Transverse colon (tissue), 4 donors: ENCODE measurements at regions not wholly inside any gene's neighbourhood (a gene's known extent, or its start where the extent isn't known, plus 50 kb on each side); places are given as distances from the start of the nearest gene placed in this dataset.
A peak's percentile ranks its signal among the peaks of the same experiment; 100 is the strongest.

Experiments used
- DNase-seq: peaks from one replicate; pipeline ENCODE4 v3.0.0-alpha.2; 2019
- H3K27ac ChIP-seq, 4 donors: fragments of 200-600 bp; sonication (generic); 2 replicates each; pipeline ENCODE4 v1.5.1; 2016 to 2018; ENCODE audit warnings: inconsistent platforms in 4 of 4
- H3K27me3 ChIP-seq: fragments of 200-600 bp; sonication (generic); 2 replicates; pipeline ENCODE4 v1.5.1; 2017; ENCODE audit warnings: inconsistent platforms
- H3K36me3 ChIP-seq, 4 donors: fragments of 200-600 bp; sonication (generic); 2 replicates each; pipeline ENCODE4 v1.5.1; 2017 to 2019; ENCODE audit warnings: inconsistent platforms in 4 of 4
- H3K4me1 ChIP-seq, 4 donors: fragments of 200-600 bp; sonication (generic); 2 replicates each; pipeline ENCODE4 v1.5.1; 2017 to 2020; ENCODE audit warnings: inconsistent platforms in 4 of 4
- H3K4me3 ChIP-seq, 4 donors: fragments of 200-600 bp; sonication (generic); 1 replicate in 1 of 4; 2 replicates in 3 of 4; pipeline versions ENCODE4 v1.5.1 to v1.6.1; 2017 to 2019; ENCODE audit warnings: inconsistent platforms in 4 of 4
- H3K9me3 ChIP-seq, 2 donors: fragments of 200-600 bp; sonication (generic); 2 replicates each; pipeline ENCODE4 v1.5.1; 2017 to 2019; ENCODE audit warnings: inconsistent platforms in 2 of 2
- EP300 ChIP-seq: sonication (generic); formaldehyde crosslinking; IDR thresholded peaks from one replicate; pipeline ENCODE4 v1.6.1; 2017; ENCODE audit warnings: antibody characterized with exemption, low read depth
- POLR2A ChIP-seq: fragments of 450-650 bp; IDR thresholded peaks from one replicate; pipeline ENCODE4 v1.6.1; 2016; ENCODE audit warnings: antibody characterized with exemption, mild to moderate bottlenecking, moderate library complexity
- POLR2AphosphoS5 ChIP-seq, 3 donors: sonication (generic); formaldehyde crosslinking; IDR thresholded peaks; one replicate each; pipeline ENCODE4 v1.6.1; 2016; ENCODE audit warnings: antibody characterized with exemption in 3 of 3
- WGBS, 2 donors: methylation state at CpG; one replicate each; pipeline ENCODE4 v1.1.5; 2018; ENCODE audit warnings: low coverage in 1 of 2; 5-methylcytosine and 5-hydroxymethylcytosine counted together
- in situ Hi-C, 4 donors: fragments of 200-750 bp; cut with MboI; loops; one replicate each; pipeline versions ENCODE4 v1.15.0 to v1.15.1; 2017; ENCODE audit warnings: low sequenced_read_pairs in 3 of 4, low pct_ligation_motif_present in 1 of 4, low pct_unique_long_range_greater_than_20kb in 1 of 4
- intact Hi-C: fragments of 100-400 bp; cut with DNase I; formaldehyde crosslinking; loops from one replicate; pipeline ENCODE4 v1.15.1; 2023; ENCODE audit warnings: low total_unique reads
- TF ChIP-seq, protein P1 (sequence below), 5 experiments: fragments of 200-600 bp in 3 of 5; fragments of 450-650 bp in 2 of 5; sonication (generic) in 3 of 5; IDR thresholded peaks; 1 replicate in 2 of 5; 2 replicates in 3 of 5; pipeline ENCODE4 v1.5.1; 2016 to 2017; ENCODE audit warnings: antibody characterized with exemption in 5 of 5, inconsistent platforms in 3 of 5, mild to moderate bottlenecking in 2 of 5, moderate library complexity in 1 of 5

DNA sequence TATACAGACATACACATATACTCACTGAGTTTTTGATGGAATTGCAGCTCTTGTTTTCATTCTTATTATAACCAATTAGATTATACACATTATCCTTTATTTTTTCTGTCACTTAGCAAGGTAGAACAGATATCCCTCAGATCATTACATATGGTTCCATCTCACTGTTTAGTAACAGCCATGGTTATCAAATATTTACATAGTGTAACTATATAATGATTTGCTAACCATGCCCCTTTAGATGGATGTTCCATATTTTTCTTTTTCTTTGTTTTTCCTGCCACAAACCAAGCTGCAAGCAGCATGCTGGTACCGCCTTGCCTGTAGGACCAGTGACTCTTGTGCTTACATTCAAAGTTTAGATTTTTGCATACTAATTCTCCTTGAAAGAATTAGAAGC, 163.4 kb upstream of the NFE2L3 start:
- H3K27ac ChIP-seq = peak overlapping the region in 1 of 4 donors; percentile 45
- 44 to 63% methylated on average over 1 of the region's 1 CpG for WGBS, 2 donors
- H3K9me3 ChIP-seq = no peaks in the 10 kb centered on the region
- DNase-seq = no peak
- intact Hi-C loops (no loop called here), in situ Hi-C loops (no loop called here)
- H3K27me3 ChIP-seq = no peaks in the 10 kb centered on the region
- H3K4me3 ChIP-seq = no peak overlapping the region
- TF ChIP-seq POLR2AphosphoS5 (IDR thresholded peaks at IDR 0.05) = no peak
- TF ChIP-seq POLR2A = no peak
- TF ChIP-seq, protein P1, sequence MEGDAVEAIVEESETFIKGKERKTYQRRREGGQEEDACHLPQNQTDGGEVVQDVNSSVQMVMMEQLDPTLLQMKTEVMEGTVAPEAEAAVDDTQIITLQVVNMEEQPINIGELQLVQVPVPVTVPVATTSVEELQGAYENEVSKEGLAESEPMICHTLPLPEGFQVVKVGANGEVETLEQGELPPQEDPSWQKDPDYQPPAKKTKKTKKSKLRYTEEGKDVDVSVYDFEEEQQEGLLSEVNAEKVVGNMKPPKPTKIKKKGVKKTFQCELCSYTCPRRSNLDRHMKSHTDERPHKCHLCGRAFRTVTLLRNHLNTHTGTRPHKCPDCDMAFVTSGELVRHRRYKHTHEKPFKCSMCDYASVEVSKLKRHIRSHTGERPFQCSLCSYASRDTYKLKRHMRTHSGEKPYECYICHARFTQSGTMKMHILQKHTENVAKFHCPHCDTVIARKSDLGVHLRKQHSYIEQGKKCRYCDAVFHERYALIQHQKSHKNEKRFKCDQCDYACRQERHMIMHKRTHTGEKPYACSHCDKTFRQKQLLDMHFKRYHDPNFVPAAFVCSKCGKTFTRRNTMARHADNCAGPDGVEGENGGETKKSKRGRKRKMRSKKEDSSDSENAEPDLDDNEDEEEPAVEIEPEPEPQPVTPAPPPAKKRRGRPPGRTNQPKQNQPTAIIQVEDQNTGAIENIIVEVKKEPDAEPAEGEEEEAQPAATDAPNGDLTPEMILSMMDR (IDR thresholded peaks at IDR 0.05) = no peak
- no peak for TF ChIP-seq EP300
- H3K4me1 ChIP-seq = peaks cover 0 to 18% (median 0%) of the 10 kb centered on the region in 4 donors
- no peaks in the 10 kb centered on the region for H3K36me3 ChIP-seq

DNA sequence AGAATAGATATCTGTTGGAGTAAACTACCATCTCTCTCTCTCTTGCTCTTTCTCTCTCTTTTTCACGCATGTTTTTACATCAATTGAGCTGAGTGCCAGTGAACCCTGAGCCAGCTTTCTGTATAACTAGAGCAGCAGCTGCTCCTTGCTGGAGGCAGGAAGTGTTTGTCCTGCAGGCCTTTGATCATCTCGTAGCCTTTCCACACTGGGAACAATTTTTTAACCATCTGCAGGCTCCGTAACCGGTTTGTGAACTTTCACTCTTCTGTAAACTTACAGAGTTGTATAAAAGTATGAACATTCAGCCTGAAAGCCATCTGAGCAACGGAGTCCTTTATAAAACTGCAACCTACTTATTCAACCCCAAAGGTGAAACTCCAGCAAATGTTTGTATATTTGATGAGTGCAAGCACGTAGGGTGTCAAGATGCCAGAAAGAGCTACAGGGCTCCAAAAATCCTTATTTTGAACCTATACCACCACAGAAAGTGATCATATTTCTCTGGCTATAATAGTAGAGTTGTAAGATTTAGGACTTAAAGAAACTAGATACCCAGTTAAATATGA, 162.8 kb upstream of the NFE2L3 start:
- H3K9me3 ChIP-seq = no peaks in the 10 kb centered on the region
- intact Hi-C loops = no loop called here
- 33 to 41% methylated on average over 6 of the region's 6 CpGs for WGBS, 2 donors
- peak; percentile 21 for DNase-seq
- no peaks in the 10 kb centered on the region for H3K27me3 ChIP-seq
- peak overlapping the region in 1 of 4 donors; percentile 45 for H3K27ac ChIP-seq
- H3K4me1 ChIP-seq = peaks cover 0 to 18% (median 0%) of the 10 kb centered on the region in 4 donors
- H3K4me3 ChIP-seq = no peak overlapping the region
- in situ Hi-C loops = no loop called here
- H3K36me3 ChIP-seq = no peaks in the 10 kb centered on the region
- TF ChIP-seq POLR2AphosphoS5 (IDR thresholded peaks at IDR 0.05) (no peak), POLR2A (no peak), EP300 (no peak)
- TF ChIP-seq, protein P1 (IDR thresholded peaks at IDR 0.05) = no peak

DNA sequence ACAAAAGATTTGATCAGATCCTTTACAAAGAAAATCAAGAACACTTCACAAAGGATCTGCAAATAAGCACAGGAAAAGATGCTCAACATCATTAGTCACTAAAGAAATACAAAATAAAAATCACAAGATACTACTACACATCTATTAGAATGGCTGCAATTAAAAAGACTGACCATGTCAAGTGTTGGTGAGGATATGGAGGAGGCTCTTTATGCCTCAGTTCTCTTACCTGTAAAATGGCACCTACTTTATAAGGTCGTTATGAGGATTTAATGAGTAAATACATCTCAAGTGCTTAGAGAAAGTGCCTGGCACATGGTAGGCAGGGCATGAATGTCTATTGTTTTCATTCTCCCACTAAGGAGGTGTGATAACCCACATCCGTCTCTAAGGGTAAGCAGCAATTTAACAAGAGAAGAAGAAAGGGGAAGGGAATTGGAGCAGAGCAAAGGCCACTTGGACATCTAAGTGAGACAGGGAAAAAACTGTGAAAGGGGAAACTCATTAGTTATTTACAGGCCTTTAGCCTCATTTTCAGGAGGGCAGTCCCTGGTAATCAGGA, 157.5 kb upstream of the NFE2L3 start:
- in situ Hi-C loops = no loop called here
- DNase-seq = no peak
- Histone ChIP-seq H3K27ac (no peak overlapping the region), H3K4me3 (no peak overlapping the region), H3K4me1 (peaks cover 0 to 3% (median 0%) of the 10 kb centered on the region in 4 donors), H3K36me3 (no peaks in the 10 kb centered on the region), H3K9me3 (no peaks in the 10 kb centered on the region), H3K27me3 (no peaks in the 10 kb centered on the region)
- WGBS, 2 donors = 73 to 87% methylated on average over 2 of the region's 2 CpGs
- TF ChIP-seq POLR2A (no peak), POLR2AphosphoS5 (IDR thresholded peaks at IDR 0.05) (no peak), EP300 (no peak)
- TF ChIP-seq, protein P1 (IDR thresholded peaks at IDR 0.05) = no peak
- intact Hi-C loops = no loop called here

DNA sequence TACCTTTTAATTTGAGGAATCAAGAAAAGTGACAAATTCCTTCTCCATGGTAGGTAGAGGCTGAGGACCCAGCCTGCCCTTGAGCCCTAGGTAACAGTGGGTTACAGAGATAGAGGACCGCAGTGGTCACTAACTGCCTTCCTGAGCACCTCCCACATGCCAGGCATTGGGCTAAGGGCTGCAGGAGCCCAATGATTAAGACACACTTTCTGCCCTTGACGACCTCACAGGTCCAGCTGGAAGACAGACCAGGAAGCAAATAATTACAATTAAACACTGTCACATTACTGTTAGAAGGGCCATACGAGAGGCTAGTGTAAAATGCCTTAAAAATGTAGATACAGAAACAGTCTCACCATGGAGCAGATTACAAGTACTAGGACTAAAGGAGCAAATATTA, 156.8 kb upstream of the NFE2L3 start:
- Histone ChIP-seq H3K27ac (no peak overlapping the region), H3K36me3 (no peaks in the 10 kb centered on the region), H3K27me3 (no peaks in the 10 kb centered on the region), H3K4me1 (no peaks in the 10 kb centered on the region), H3K9me3 (no peaks in the 10 kb centered on the region), H3K4me3 (no peak overlapping the region)
- no peak for DNase-seq
- WGBS, 2 donors = 63 to 79% methylated on average over 2 to 3 of the region's 3 CpGs
- intact Hi-C loops = no loop called here
- TF ChIP-seq EP300 (no peak), POLR2A (no peak), POLR2AphosphoS5 (IDR thresholded peaks at IDR 0.05) (no peak)
- TF ChIP-seq, protein P1 (IDR thresholded peaks at IDR 0.05) = no peak
- in situ Hi-C loops = no loop called here
